Stomach (tissue), 8 donors: ENCODE measurements at regions not wholly inside any gene's neighbourhood (a gene's known extent, or its start where the extent isn't known, plus 50 kb on each side); places are given as distances from the start of the nearest gene placed in this dataset.

Experiments
- DNase-seq, 2 donors: peaks; one replicate each; pipeline versions ENCODE4 v3.0.0 to v3.0.0-alpha.2; 2013 to 2019
- H3K27ac ChIP-seq, 5 donors: fragments of 200-600 bp in 4 of 5; sonication (generic) in 4 of 5; one replicate each; pipeline ENCODE4 v1.5.1; 2013 to 2019; ENCODE audit warnings: mild to moderate bottlenecking in 1 of 5, moderate library complexity in 1 of 5
- H3K27me3 ChIP-seq, 3 donors: fragments of 200-600 bp; sonication (generic); one replicate each; pipeline ENCODE4 v1.5.1; 2017 to 2019; ENCODE audit warnings: mixed run types in 1 of 3
- H3K36me3 ChIP-seq, 4 donors: fragments of 200-600 bp; sonication (generic); 1 replicate in 3 of 4; 2 replicates in 1 of 4; pipeline ENCODE4 v1.5.1; 2016 to 2019
- H3K4me1 ChIP-seq, 4 donors: fragments of 200-600 bp; sonication (generic); one replicate each; pipeline ENCODE4 v1.5.1; 2016 to 2019
- H3K4me3 ChIP-seq, 4 donors: fragments of 200-600 bp; sonication (generic) in 3 of 4; one replicate each; pipeline ENCODE4 v1.5.1; 2016 to 2019; ENCODE audit warnings: mild to moderate bottlenecking in 1 of 4
- H3K9me3 ChIP-seq, 4 donors: fragments of 200-600 bp; sonication (generic); one replicate each; pipeline ENCODE4 v1.5.1; 2016 to 2019
- EP300 ChIP-seq: sonication (generic); formaldehyde crosslinking; IDR thresholded peaks from one replicate; pipeline ENCODE4 v1.6.1; 2017; ENCODE audit warnings: antibody characterized with exemption
- POLR2A ChIP-seq, 4 donors: fragments of 450-650 bp; IDR thresholded peaks; one replicate each; pipeline ENCODE4 v1.6.1; 2016; ENCODE audit warnings: antibody characterized with exemption in 4 of 4, control low read depth in 2 of 4, mild to moderate bottlenecking in 1 of 4, moderate library complexity in 1 of 4
- POLR2AphosphoS5 ChIP-seq, 3 donors: sonication (generic); formaldehyde crosslinking; IDR thresholded peaks; one replicate each; pipeline ENCODE4 v1.6.1; 2016; ENCODE audit warnings: antibody characterized with exemption in 3 of 3
- WGBS, 5 donors: extraction: QIAGEN DNeasy Blood & Tissue Kit in 3 of 5; methylation state at CpG; one replicate each; pipeline versions ENCODE4 v1.1.5 to v1.1.7; 2013 to 2018; 5-methylcytosine and 5-hydroxymethylcytosine counted together
- intact Hi-C: fragments of 100-400 bp; cut with DNase I; formaldehyde crosslinking; loops from one replicate; pipeline ENCODE4 v1.15.1; 2023; ENCODE audit warnings: low total_unique reads
- TF ChIP-seq, protein P1 (sequence below), 7 experiments: fragments of 450-650 bp in 4 of 7; fragments of 200-600 bp in 3 of 7; sonication (generic) in 3 of 7; IDR thresholded peaks; one replicate each; pipeline ENCODE4 v1.5.1; 2016 to 2019; ENCODE audit warnings: antibody characterized with exemption in 7 of 7, control low read depth in 2 of 7, mild to moderate bottlenecking in 1 of 7
- donor health status: healthy with polysubstance abuse.
- donor health status: Bipolar disorder and iron deficiency.
- donor health status: healthy.

DNA sequence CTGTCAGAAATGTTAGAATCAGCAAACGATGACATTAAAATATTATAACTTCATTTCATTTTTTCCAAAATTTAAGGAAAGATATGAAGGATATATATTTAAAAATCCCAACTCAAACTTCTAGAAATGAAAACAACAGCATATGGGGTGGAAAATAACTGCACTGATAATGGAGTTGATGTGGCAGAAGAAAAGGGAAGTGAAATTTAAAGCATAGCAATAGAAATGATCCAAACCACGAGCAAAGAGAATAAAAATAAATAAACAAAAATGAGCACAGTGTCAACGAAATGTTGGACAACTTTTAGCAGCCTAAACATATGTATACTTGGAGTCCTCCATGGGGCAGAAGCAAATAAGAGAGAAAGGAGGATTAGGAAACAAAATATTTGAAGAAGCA lies 280.2 kb downstream of the KCNJ3 start:
- 46 to 66% (median 57%) methylated on average over 3 of the region's 3 CpGs for WGBS, 5 donors
- Histone ChIP-seq H3K4me1 (no peaks in the 10 kb centered on the region), H3K27ac (no peak overlapping the region), H3K36me3 (no peaks in the 10 kb centered on the region), H3K4me3 (no peak overlapping the region), H3K27me3 (no peaks in the 10 kb centered on the region), H3K9me3 (no peaks in the 10 kb centered on the region)
- TF ChIP-seq EP300 = no peak
- TF ChIP-seq, protein P1, sequence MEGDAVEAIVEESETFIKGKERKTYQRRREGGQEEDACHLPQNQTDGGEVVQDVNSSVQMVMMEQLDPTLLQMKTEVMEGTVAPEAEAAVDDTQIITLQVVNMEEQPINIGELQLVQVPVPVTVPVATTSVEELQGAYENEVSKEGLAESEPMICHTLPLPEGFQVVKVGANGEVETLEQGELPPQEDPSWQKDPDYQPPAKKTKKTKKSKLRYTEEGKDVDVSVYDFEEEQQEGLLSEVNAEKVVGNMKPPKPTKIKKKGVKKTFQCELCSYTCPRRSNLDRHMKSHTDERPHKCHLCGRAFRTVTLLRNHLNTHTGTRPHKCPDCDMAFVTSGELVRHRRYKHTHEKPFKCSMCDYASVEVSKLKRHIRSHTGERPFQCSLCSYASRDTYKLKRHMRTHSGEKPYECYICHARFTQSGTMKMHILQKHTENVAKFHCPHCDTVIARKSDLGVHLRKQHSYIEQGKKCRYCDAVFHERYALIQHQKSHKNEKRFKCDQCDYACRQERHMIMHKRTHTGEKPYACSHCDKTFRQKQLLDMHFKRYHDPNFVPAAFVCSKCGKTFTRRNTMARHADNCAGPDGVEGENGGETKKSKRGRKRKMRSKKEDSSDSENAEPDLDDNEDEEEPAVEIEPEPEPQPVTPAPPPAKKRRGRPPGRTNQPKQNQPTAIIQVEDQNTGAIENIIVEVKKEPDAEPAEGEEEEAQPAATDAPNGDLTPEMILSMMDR (IDR thresholded peaks at IDR 0.05) = no peak
- TF ChIP-seq POLR2AphosphoS5 (IDR thresholded peaks at IDR 0.05) = no peak
- TF ChIP-seq POLR2A (IDR thresholded peaks at IDR 0.05) = no peak
- no peak for DNase-seq
- intact Hi-C loops = no loop called here

DNA sequence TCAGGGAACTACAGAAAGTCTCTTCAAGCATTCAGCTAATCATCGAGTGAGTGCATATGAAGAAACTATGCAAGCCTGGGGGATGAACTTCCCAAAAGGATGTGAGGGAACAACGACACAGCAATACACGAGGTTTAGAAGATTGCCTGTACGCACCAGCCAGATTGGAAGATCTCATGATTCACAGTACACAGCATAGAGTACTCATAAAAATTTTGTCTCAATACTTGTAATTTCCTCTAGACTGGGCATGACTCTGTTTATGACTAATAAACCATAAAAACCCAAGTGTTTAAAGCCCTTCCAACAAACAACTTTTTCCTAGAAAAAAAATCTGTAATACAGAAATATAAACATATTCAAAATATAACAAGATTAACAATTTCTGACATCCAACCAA lies 279.7 kb downstream of the KCNJ3 start:
- Histone ChIP-seq H3K4me3 (no peak overlapping the region), H3K9me3 (no peaks in the 10 kb centered on the region), H3K4me1 (no peaks in the 10 kb centered on the region), H3K27ac (no peak overlapping the region), H3K27me3 (no peaks in the 10 kb centered on the region), H3K36me3 (no peaks in the 10 kb centered on the region)
- TF ChIP-seq EP300 (no peak), POLR2AphosphoS5 (IDR thresholded peaks at IDR 0.05) (no peak), POLR2A (IDR thresholded peaks at IDR 0.05) (no peak)
- TF ChIP-seq, protein P1 (IDR thresholded peaks at IDR 0.05) = no peak
- no peak for DNase-seq
- intact Hi-C loops = no loop called here
- WGBS, 5 donors = 77 to 93% (median 85%) methylated on average over 4 of the region's 4 CpGs

DNA sequence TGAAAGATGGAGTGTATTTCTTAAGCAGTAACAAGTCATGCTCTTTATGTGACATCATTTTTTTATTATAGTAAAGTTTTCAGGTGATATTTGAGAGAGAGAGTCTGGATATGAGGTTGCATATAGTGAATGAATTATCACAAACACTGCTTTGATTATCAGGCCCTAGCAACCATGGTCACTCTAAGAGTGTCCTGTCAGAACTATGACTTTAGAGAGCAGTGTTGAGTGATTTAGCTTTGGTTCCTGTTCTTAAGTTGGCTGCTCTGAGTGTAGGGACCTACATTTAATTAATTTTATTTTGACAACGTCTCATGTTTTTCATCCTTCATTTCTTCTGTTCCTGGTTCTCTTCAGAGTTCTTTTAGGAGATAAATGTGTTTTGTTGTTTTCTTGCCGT lies 275.5 kb downstream of the KCNJ3 start:
- Histone ChIP-seq H3K4me1 (no peaks in the 10 kb centered on the region), H3K4me3 (no peak overlapping the region), H3K27ac (no peak overlapping the region), H3K27me3 (no peaks in the 10 kb centered on the region), H3K9me3 (no peaks in the 10 kb centered on the region), H3K36me3 (no peaks in the 10 kb centered on the region)
- intact Hi-C loops = no loop called here
- no peak for TF ChIP-seq POLR2A (IDR thresholded peaks at IDR 0.05)
- no peak for DNase-seq
- 64 to 79% (median 69%) methylated on average over 2 of the region's 2 CpGs for WGBS, 5 donors

DNA sequence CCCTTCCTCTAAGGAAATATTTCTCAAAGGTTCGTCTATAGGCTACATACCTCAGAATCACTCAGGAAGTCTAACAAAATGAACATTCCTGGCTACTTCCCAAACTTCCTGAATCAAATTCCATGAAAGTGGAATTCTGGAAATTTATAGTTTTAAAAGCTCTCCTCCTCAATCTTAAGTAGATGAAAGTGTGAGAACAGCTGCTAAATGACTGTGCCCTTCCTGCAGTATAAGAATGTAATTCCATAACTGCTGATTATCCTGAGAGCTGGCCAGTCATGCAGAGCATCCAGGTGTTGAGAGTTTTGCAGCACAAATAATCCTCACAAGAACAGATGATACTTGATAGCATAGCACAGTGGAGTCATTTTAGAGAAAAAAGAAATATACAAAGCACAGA lies 265.0 kb downstream of the KCNJ3 start:
- DNase-seq = no peak
- Histone ChIP-seq H3K27ac (no peak overlapping the region), H3K36me3 (no peaks in the 10 kb centered on the region), H3K9me3 (no peaks in the 10 kb centered on the region), H3K27me3 (no peaks in the 10 kb centered on the region), H3K4me1 (no peaks in the 10 kb centered on the region), H3K4me3 (no peak overlapping the region)
- WGBS, 5 donors = 32 to 50% (median 47%) methylated on average over 1 of the region's 1 CpG
- TF ChIP-seq POLR2A (IDR thresholded peaks at IDR 0.05) = no peak
- TF ChIP-seq POLR2AphosphoS5 (IDR thresholded peaks at IDR 0.05) = no peak
- no peak for TF ChIP-seq EP300
- TF ChIP-seq, protein P1 (IDR thresholded peaks at IDR 0.05) = no peak
- intact Hi-C loops = no loop called here

DNA sequence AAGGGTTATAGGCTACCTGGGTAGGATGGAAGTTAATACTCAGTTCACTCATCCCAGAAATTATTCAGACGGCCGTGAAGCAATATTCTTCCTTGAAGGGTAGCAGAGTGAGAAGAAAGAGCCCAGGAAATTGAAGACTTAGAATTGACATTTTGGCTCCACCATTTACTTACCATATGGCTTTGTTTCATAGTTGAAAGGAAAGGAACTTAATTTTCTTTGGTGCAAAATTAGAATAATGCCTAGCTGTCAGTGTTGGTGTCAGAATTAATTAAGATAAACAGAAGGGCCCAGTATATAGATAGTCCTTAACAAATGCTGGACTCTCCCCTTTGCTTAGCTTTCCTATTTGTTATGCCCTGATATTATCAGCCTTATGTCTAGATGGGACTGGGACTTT lies 263.2 kb downstream of the KCNJ3 start:
- intact Hi-C loops = no loop called here
- H3K4me1 ChIP-seq = no peaks in the 10 kb centered on the region
- 84 to 96% (median 91%) methylated on average over 2 of the region's 2 CpGs for WGBS, 5 donors
- TF ChIP-seq POLR2AphosphoS5 (IDR thresholded peaks at IDR 0.05) (no peak), POLR2A (IDR thresholded peaks at IDR 0.05) (no peak), EP300 (no peak)
- TF ChIP-seq, protein P1 (IDR thresholded peaks at IDR 0.05) = no peak
- H3K4me3 ChIP-seq = no peak overlapping the region
- no peak overlapping the region for H3K27ac ChIP-seq
- H3K27me3 ChIP-seq = no peaks in the 10 kb centered on the region
- no peak for DNase-seq
- no peaks in the 10 kb centered on the region for H3K36me3 ChIP-seq
- H3K9me3 ChIP-seq = no peaks in the 10 kb centered on the region
